AG09309 (cell line): ENCODE measurements at regions not wholly inside any gene's neighbourhood (a gene's known extent, or its start where the extent isn't known, plus 50 kb on each side); places are given as distances from the start of the nearest gene placed in this dataset.

Experiments
- DNase-seq: peaks from one replicate; pipeline ENCODE4 v3.0.0-alpha.2; 2010; ENCODE audit warnings: low read depth
- H3K4me3 ChIP-seq: 2 replicates; pipeline ENCODE4 v1.5.1; 2011; ENCODE audit warnings: mild to moderate bottlenecking, low read depth, low read length, moderate library complexity; ENCODE audit not compliant: control insufficient read depth
- TF ChIP-seq, protein P1 (sequence below): IDR thresholded peaks from 2 replicates; pipeline ENCODE4 v1.5.1; 2011; ENCODE audit warnings: mild to moderate bottlenecking, low read depth, low read length, inconsistent platforms; ENCODE audit not compliant: insufficient read depth, control insufficient read depth; ENCODE audit errors: missing control alignments

- no peak for DNase-seq
- H3K4me3 ChIP-seq, result no peak overlapping the region
- TF ChIP-seq, protein P1, sequence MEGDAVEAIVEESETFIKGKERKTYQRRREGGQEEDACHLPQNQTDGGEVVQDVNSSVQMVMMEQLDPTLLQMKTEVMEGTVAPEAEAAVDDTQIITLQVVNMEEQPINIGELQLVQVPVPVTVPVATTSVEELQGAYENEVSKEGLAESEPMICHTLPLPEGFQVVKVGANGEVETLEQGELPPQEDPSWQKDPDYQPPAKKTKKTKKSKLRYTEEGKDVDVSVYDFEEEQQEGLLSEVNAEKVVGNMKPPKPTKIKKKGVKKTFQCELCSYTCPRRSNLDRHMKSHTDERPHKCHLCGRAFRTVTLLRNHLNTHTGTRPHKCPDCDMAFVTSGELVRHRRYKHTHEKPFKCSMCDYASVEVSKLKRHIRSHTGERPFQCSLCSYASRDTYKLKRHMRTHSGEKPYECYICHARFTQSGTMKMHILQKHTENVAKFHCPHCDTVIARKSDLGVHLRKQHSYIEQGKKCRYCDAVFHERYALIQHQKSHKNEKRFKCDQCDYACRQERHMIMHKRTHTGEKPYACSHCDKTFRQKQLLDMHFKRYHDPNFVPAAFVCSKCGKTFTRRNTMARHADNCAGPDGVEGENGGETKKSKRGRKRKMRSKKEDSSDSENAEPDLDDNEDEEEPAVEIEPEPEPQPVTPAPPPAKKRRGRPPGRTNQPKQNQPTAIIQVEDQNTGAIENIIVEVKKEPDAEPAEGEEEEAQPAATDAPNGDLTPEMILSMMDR, result no peak
Observed at GRCh38 chr1:96360036-96360795, 361.4 kb upstream of the PTBP2 start.

GRCh38 chr1:96361271-96361856 is 360.2 kb upstream of the PTBP2 start:
- TF ChIP-seq, protein P1, result no peak
- no peak overlapping the region for H3K4me3 ChIP-seq
- DNase-seq, result no peak

DNA sequence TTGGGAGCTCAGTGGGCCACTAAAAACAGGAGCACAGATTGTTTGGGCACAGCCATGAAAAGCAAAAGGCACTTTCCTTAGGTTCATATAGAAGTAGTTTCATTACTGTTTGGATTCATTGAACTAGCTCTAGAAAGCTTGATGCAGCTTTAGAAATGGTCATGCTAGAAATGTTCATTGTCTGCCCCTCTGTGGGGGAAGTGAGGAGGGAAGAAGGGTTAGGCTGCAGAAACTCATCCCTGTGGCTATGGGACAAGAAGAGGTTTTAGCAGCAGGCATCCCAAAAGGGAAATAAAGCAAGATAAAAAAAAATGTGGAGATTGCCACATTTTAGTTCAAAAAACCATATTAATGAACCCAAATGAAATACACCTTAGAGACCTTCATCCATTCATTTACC is 359.6 kb upstream of the PTBP2 start:
- no peak for DNase-seq
- H3K4me3 ChIP-seq, result no peak overlapping the region
- TF ChIP-seq, protein P1, result no peak

DNA sequence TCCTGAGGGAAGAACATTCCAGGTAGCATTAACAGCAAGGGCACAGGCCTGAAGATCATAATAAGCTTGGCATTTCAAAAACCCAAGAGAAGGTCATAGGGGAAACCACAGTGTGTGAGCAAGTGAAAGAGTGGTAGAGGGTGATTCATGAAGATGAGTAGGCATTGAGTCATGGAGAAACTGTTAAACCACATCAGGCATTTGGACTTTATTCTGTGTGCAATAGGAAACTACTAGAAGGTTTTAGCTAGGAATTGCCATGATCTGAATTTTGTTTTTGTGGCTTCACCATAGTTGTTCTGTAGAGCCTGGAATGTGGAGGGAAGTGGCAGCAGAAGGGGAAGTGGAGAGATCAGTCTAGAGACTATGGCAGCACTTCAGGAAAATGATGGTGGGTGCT is 359.0 kb upstream of the PTBP2 start:
- peak; percentile 93 for DNase-seq
- TF ChIP-seq, protein P1, result no peak
- H3K4me3 ChIP-seq, result no peak overlapping the region

- DNase-seq, result no peak
- H3K4me3 ChIP-seq, result no peak overlapping the region
- TF ChIP-seq, protein P1, result no peak
Observed at GRCh38 chr1:96363826-96364225, 357.8 kb upstream of the PTBP2 start.

- TF ChIP-seq, protein P1, result no peak
- no peak for DNase-seq
- H3K4me3 ChIP-seq, result no peak overlapping the region
Observed at GRCh38 chr1:96364576-96364975, 357.0 kb upstream of the PTBP2 start.
